ENCODE measurements at regions not wholly inside any gene's neighbourhood (a gene's known extent, or its start where the extent isn't known, plus 50 kb on each side); places are given as distances from the start of the nearest gene placed in this dataset.
"Not testable (repeated sequence)": the region's sequence is repeated elsewhere in the genome, so short reads cannot be mapped to it uniquely, and the experiment has no call there.

DNA sequence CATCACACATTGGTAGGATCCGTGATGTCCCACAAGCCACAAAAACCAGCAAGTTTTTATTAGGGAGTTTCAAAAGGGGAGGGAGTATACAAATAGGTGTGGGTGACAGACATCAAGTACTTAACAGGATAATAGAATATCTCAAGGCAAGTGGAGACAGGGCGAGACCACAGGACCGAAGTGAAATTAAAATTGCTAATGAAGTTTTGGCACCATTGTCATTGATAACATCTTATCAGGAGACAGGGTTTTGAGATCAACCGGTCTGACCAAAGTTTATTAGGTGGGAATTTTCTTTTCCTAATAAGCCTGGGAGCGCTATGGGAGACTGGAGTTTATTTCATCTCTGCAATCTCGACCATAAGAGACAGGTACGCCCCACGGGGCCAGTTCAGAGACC lies 178.5 kb downstream of the OTOP1 start:
- H3K79me2 ChIP-seq (ENCODE audit: control insufficient read depth, insufficient read depth, low read length); H2BK120ac ChIP-seq (ENCODE audit: low read depth, low read length); H3K4ac ChIP-seq (ENCODE audit: low read depth, low read length); H2AK5ac ChIP-seq (ENCODE audit: low read length); H2BK15ac ChIP-seq (replicated peaks; ENCODE audit: low read depth); H3K4me1 ChIP-seq (ENCODE audit: control insufficient read depth, low read depth, low read length); H3K27ac ChIP-seq (ENCODE audit: low read depth, low read length); H3K4me2 ChIP-seq (ENCODE audit: low read length); H3K56ac ChIP-seq (ENCODE audit: low read length); H3K23ac ChIP-seq (ENCODE audit: low read length); H3K79me1 ChIP-seq (ENCODE audit: low read length); H3K4me3 ChIP-seq (ENCODE audit: low read length); H3K36me3 ChIP-seq (ENCODE audit: control insufficient read depth, insufficient read depth, low read length); H3K9ac ChIP-seq (ENCODE audit: low read length); H4K5ac ChIP-seq (ENCODE audit: low read length); H3K18ac ChIP-seq (ENCODE audit: low read length); H3K27me3 ChIP-seq (ENCODE audit: insufficient read depth, low read length, poor library complexity); H4K8ac ChIP-seq (ENCODE audit: low read depth, low read length); H2BK5ac ChIP-seq (ENCODE audit: low read length): not testable (repeated sequence)
- no CpG with 5 or more reads among the region's 8 CpGs for WGBS (ENCODE audit: extremely low coverage, insufficient coverage, low lambda C conversion rate)
- peak; percentile 77 for DNase-seq

DNA sequence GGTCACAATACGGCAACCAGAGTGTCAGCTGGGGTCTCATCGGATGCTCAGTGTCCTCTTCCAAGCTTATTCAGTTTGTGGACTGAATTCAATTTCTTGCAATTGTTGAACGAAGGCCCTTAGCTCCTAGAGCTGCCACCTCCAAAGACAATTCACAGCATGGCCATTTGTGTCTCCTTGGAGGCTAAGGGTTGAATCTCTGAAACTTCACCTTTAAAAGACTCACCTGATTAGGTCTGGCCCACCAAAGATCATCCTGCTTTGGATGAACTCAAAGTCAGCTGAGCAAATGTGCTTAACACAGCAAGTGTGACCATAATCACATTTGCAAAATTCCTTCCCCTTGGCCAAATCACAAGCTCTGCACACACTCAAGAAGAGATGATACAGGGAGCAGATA lies 175.9 kb downstream of the OTOP1 start:
- no CpG with 5 or more reads among the region's 3 CpGs for WGBS (ENCODE audit: extremely low coverage, insufficient coverage, low lambda C conversion rate)
- H3K56ac ChIP-seq (ENCODE audit: low read length); H3K27me3 ChIP-seq (ENCODE audit: insufficient read depth, low read length, poor library complexity): not testable (repeated sequence)

DNA sequence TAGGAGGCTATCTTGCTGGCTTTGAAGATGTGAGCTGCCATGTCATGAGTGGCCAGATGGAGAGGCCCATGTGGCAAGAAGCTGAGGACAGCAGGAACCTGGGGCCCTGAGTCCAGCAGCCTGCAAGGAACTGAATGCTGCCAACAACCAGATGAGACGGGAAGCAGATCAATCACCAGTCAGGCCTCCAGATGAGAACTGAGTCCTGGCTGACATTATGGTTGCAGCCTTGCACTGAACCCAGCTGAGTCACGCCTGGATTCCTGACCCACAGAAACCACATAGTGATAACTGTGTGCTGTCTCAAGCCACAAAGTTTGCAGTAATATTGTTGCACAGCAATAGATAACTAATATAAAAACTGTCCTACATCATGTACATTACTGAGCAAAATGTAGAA lies 173.8 kb downstream of the OTOP1 start:
- H3K9ac ChIP-seq (ENCODE audit: low read length); H3K27ac ChIP-seq (ENCODE audit: low read depth, low read length); H3K56ac ChIP-seq (ENCODE audit: low read length); H3K79me2 ChIP-seq (ENCODE audit: control insufficient read depth, insufficient read depth, low read length); H3K4me2 ChIP-seq (ENCODE audit: low read length); DNase-seq; H3K4me3 ChIP-seq (ENCODE audit: low read length); H3K4ac ChIP-seq (ENCODE audit: low read depth, low read length); H4K8ac ChIP-seq (ENCODE audit: low read depth, low read length); H2AK5ac ChIP-seq (ENCODE audit: low read length); H3K79me1 ChIP-seq (ENCODE audit: low read length); H3K18ac ChIP-seq (ENCODE audit: low read length); H3K27me3 ChIP-seq (ENCODE audit: insufficient read depth, low read length, poor library complexity); H3K4me1 ChIP-seq (ENCODE audit: control insufficient read depth, low read depth, low read length); H2BK120ac ChIP-seq (ENCODE audit: low read depth, low read length); H2BK15ac ChIP-seq (replicated peaks; ENCODE audit: low read depth); H4K5ac ChIP-seq (ENCODE audit: low read length); H2BK5ac ChIP-seq (ENCODE audit: low read length); H3K36me3 ChIP-seq (ENCODE audit: control insufficient read depth, insufficient read depth, low read length); H3K23ac ChIP-seq (ENCODE audit: low read length): not testable (repeated sequence)
- WGBS (ENCODE audit: extremely low coverage, insufficient coverage, low lambda C conversion rate): no CpG with 5 or more reads among the region's 2 CpGs

More for the DNA sequence above, 175.9 kb downstream of the OTOP1 start:
- not testable (repeated sequence) for DNase-seq; H3K4me1 ChIP-seq (ENCODE audit: control insufficient read depth, low read depth, low read length); H2BK120ac ChIP-seq (ENCODE audit: low read depth, low read length); H2BK15ac ChIP-seq (replicated peaks; ENCODE audit: low read depth); H2BK5ac ChIP-seq (ENCODE audit: low read length); H3K23ac ChIP-seq (ENCODE audit: low read length); H4K8ac ChIP-seq (ENCODE audit: low read depth, low read length); H3K36me3 ChIP-seq (ENCODE audit: control insufficient read depth, insufficient read depth, low read length); H3K4me3 ChIP-seq (ENCODE audit: low read length); H4K5ac ChIP-seq (ENCODE audit: low read length); H3K27ac ChIP-seq (ENCODE audit: low read depth, low read length); H3K4ac ChIP-seq (ENCODE audit: low read depth, low read length); H3K4me2 ChIP-seq (ENCODE audit: low read length); H2AK5ac ChIP-seq (ENCODE audit: low read length); H3K79me1 ChIP-seq (ENCODE audit: low read length); H3K18ac ChIP-seq (ENCODE audit: low read length); H3K9ac ChIP-seq (ENCODE audit: low read length); H3K79me2 ChIP-seq (ENCODE audit: control insufficient read depth, insufficient read depth, low read length)

DNA sequence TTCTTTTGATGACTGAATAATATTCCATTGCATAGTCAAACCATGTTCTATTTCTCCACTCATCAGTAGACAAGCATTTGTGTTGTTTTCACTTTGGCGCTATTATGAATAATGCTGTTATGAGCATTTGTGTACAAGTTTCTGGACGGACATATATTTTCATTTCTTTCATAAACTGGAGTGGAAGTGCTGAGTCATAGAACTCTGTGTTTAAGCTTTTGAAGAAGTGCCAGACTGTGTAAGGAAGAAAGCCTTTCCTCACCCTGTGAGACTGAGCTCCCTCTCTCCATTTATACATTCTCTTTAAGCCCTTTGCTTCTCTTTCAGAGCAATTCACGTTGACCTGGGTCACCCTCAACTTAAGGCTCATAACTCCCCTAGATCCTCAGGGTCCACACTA lies 169.5 kb downstream of the OTOP1 start:
- H3K36me3 ChIP-seq (ENCODE audit: control insufficient read depth, insufficient read depth, low read length); H4K8ac ChIP-seq (ENCODE audit: low read depth, low read length); H3K4me2 ChIP-seq (ENCODE audit: low read length); H3K23ac ChIP-seq (ENCODE audit: low read length); H3K4me3 ChIP-seq (ENCODE audit: low read length); H3K18ac ChIP-seq (ENCODE audit: low read length); H3K27ac ChIP-seq (ENCODE audit: low read depth, low read length); H2BK15ac ChIP-seq (replicated peaks; ENCODE audit: low read depth); H3K27me3 ChIP-seq (ENCODE audit: insufficient read depth, low read length, poor library complexity); H3K79me2 ChIP-seq (ENCODE audit: control insufficient read depth, insufficient read depth, low read length); H3K9ac ChIP-seq (ENCODE audit: low read length); H2BK5ac ChIP-seq (ENCODE audit: low read length); DNase-seq; H3K4ac ChIP-seq (ENCODE audit: low read depth, low read length); H3K4me1 ChIP-seq (ENCODE audit: control insufficient read depth, low read depth, low read length); H3K56ac ChIP-seq (ENCODE audit: low read length); H4K5ac ChIP-seq (ENCODE audit: low read length); H3K79me1 ChIP-seq (ENCODE audit: low read length); H2AK5ac ChIP-seq (ENCODE audit: low read length); H2BK120ac ChIP-seq (ENCODE audit: low read depth, low read length): not testable (repeated sequence)
- no CpG with 5 or more reads among the region's 3 CpGs for WGBS (ENCODE audit: extremely low coverage, insufficient coverage, low lambda C conversion rate)

DNA sequence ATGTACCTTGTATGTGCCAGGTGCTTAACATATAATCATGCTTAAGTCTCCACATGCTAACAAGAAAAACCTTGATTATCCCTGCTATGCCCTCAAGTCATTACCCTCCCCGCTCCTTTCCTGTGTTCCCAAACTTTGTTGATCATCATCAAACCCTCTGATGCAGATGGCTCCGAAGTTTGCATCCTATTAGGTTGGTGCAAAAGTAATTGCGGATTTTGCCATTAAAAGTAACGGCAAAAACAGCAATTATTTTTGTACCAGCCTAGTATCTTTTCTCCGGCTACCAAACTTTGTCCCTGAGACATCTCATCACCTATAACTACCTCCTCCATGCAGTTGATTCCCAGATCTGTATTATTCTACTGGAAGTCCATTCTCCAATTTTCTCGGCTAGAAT lies 142.6 kb downstream of the OTOP1 start:
- not testable (repeated sequence) for H3K4me3 ChIP-seq (ENCODE audit: low read length); H3K18ac ChIP-seq (ENCODE audit: low read length); H3K4ac ChIP-seq (ENCODE audit: low read depth, low read length); H3K56ac ChIP-seq (ENCODE audit: low read length); H3K23ac ChIP-seq (ENCODE audit: low read length); H4K5ac ChIP-seq (ENCODE audit: low read length); DNase-seq; H4K8ac ChIP-seq (ENCODE audit: low read depth, low read length); H2BK15ac ChIP-seq (replicated peaks; ENCODE audit: low read depth); H3K36me3 ChIP-seq (ENCODE audit: control insufficient read depth, insufficient read depth, low read length); H3K27ac ChIP-seq (ENCODE audit: low read depth, low read length); H3K27me3 ChIP-seq (ENCODE audit: insufficient read depth, low read length, poor library complexity); H3K9ac ChIP-seq (ENCODE audit: low read length); H3K79me1 ChIP-seq (ENCODE audit: low read length); H3K79me2 ChIP-seq (ENCODE audit: control insufficient read depth, insufficient read depth, low read length); H2BK120ac ChIP-seq (ENCODE audit: low read depth, low read length); H3K4me2 ChIP-seq (ENCODE audit: low read length); H3K4me1 ChIP-seq (ENCODE audit: control insufficient read depth, low read depth, low read length); H2AK5ac ChIP-seq (ENCODE audit: low read length); H2BK5ac ChIP-seq (ENCODE audit: low read length)
- WGBS (ENCODE audit: extremely low coverage, insufficient coverage, low lambda C conversion rate): no CpG with 5 or more reads among the region's 6 CpGs

DNA sequence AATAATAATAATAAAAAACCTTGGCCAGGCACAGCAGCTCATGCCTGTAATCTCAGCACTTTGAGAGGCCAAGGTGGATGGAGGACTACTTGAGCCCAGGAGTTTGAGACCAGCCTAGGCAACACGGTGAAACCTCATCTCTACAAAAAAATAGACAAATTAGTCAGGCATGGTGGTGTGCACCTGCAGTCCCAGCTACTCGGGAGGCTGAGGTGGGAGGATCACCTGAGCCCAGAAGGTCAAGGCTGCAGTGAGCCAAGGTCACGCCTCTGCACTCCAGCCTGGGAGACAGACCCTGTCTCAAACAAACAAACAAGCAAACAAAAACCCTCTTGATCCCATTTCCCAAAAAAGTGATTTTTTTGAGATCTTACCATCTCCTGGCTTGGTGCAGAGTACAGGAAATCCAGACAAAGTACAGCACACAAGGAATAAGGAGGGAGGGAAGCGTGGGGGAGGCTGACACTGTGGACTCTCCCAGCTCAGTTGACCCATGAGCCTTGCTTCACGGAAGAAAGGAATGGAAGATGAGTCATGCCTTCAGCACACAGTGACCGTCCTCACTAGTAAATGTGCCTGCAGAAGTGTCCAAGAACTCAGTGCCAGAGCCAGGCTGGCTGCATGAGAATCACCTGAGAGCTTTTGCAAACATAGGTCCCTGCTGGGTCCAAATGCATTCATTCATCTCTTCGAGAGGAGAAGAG lies 136.9 kb downstream of the OTOP1 start:
- WGBS (ENCODE audit: extremely low coverage, insufficient coverage, low lambda C conversion rate): no CpG with 5 or more reads among the region's 7 CpGs

More for the DNA sequence above, 136.9 kb downstream of the OTOP1 start:
- not testable (repeated sequence) for H3K79me1 ChIP-seq (ENCODE audit: low read length); H2BK15ac ChIP-seq (replicated peaks; ENCODE audit: low read depth); H3K36me3 ChIP-seq (ENCODE audit: control insufficient read depth, insufficient read depth, low read length); H2AK5ac ChIP-seq (ENCODE audit: low read length); H3K9ac ChIP-seq (ENCODE audit: low read length); H3K4me2 ChIP-seq (ENCODE audit: low read length); H3K23ac ChIP-seq (ENCODE audit: low read length); H4K8ac ChIP-seq (ENCODE audit: low read depth, low read length); H3K4me1 ChIP-seq (ENCODE audit: control insufficient read depth, low read depth, low read length); H2BK120ac ChIP-seq (ENCODE audit: low read depth, low read length); H3K27me3 ChIP-seq (ENCODE audit: insufficient read depth, low read length, poor library complexity); H3K18ac ChIP-seq (ENCODE audit: low read length); H3K4ac ChIP-seq (ENCODE audit: low read depth, low read length); H3K79me2 ChIP-seq (ENCODE audit: control insufficient read depth, insufficient read depth, low read length); H4K5ac ChIP-seq (ENCODE audit: low read length); H2BK5ac ChIP-seq (ENCODE audit: low read length); H3K4me3 ChIP-seq (ENCODE audit: low read length); H3K27ac ChIP-seq (ENCODE audit: low read depth, low read length)
- peak; percentile 45 for DNase-seq
- H3K56ac ChIP-seq (ENCODE audit: low read length): peak overlapping the region; percentile 17

Data from mesendoderm (in vitro differentiated cells).